ENCODE measurements at regions not wholly inside any gene's neighbourhood (a gene's known extent, or its start where the extent isn't known, plus 50 kb on each side); places are given as distances from the start of the nearest gene placed in this dataset.

DNA sequence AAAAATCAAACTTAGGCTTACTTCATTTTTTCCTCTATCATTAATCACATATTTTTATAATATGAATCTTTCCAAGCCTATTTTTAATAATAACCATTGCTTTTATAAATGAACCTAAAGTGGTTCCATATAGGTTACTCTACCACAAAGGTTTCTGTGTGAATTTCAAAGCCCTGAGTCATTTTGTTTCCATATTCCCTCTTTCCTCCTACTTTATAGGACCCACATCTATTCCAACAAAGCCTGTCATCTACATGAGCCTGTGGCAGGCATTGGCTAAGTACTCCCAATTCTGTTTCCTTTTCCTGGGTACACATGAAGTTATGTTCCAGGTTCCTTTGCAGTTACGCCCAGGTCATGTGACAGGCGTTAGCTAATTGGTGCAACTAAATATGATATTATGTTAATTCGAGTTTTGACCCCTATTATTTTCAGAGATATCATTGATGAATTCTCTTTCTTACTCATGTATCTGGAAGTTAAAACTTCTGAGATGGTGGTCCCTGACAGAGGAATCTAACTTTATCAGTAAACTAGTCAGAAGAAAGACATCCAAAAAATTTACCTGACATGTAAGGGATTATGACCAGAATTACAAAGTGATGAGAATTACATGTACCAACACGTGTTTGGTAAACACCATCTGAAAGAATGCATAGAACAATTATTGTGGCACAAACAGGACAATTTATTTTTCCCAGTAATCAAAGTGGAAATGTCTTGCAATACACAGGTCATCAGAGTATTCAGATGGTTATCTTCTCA lies 1264.0 kb upstream of the CNTN5 start:
- 7% methylated on average over 4 of the region's 4 CpGs for WGBS (ENCODE audit: insufficient coverage, low coverage, missing lambda C conversion rate)
- ATAC-seq, result no peak
- Histone ChIP-seq H3K27ac (ENCODE audit: extremely low read depth, low read depth, low read length) (no peak overlapping the region), H3K9me3 (replicated peaks; ENCODE audit: control insufficient read depth, insufficient read depth, low read depth, low read length) (no peaks in the 10 kb centered on the region; the same call in 1 of the 2 replicates), H3K4me2 (ENCODE audit: insufficient read depth, low read length) (no peak overlapping the region), H3K9me1 (ENCODE audit: control insufficient read depth, insufficient read depth, low read length) (no peaks in the 10 kb centered on the region), H4K20me1 (replicated peaks; ENCODE audit: control insufficient read depth, insufficient read depth, low read length) (no peaks in the 10 kb centered on the region), H3K27me3 (ENCODE audit: control insufficient read depth in 2 of 2, insufficient read depth in 2 of 2, low read length in 2 of 2) (no peaks in the 10 kb centered on the region), H3K4me3 (no peak overlapping the region), H3K9ac (ENCODE audit: insufficient read depth in 1 of 2, low read depth in 2 of 2, low read length in 2 of 2) (no peak overlapping the region), H3K79me2 (ENCODE audit: control insufficient read depth, insufficient read depth, low read length) (no peaks in the 10 kb centered on the region), H3K36me3 (ENCODE audit: control insufficient read depth, insufficient read depth, low read length) (no peaks in the 10 kb centered on the region), H2AFZ (ENCODE audit: low read depth, low read length) (no peak overlapping the region), H3K4me1 (replicated peaks in 1 of 2; ENCODE audit: control insufficient read depth in 2 of 2, insufficient read depth in 2 of 2, low read length in 2 of 2) (no peaks in the 10 kb centered on the region)
- ChIA-PET CTCF (ENCODE audit: low intra/inter-chr PET ratio) (no interaction called here), POLR2A (interaction anchor here (0.6 kb wide), 1 partner anchor 41 kb away, joined by 3 read pairs; no protein-coding TSS in a partner anchor)
- BruUV-seq (replicated peaks), result no TSS peak
- TF ChIP-seq MED1 (CRISPR knock-in tag; IDR thresholded peaks at IDR 0.05; ENCODE audit: borderline replicate concordance), result no peak
- no peak for TF ChIP-seq ZNF507 (tag; conservative IDR thresholded peaks at IDR 0.05)
- no peak for TF ChIP-seq MYBL2 (IDR thresholded peaks at IDR 0.05; ENCODE audit: low read depth)
- no peak for TF ChIP-seq MYBL2 (CRISPR knock-in tag; IDR thresholded peaks at IDR 0.05; ENCODE audit: borderline replicate concordance)
- TF ChIP-seq, protein P1, sequence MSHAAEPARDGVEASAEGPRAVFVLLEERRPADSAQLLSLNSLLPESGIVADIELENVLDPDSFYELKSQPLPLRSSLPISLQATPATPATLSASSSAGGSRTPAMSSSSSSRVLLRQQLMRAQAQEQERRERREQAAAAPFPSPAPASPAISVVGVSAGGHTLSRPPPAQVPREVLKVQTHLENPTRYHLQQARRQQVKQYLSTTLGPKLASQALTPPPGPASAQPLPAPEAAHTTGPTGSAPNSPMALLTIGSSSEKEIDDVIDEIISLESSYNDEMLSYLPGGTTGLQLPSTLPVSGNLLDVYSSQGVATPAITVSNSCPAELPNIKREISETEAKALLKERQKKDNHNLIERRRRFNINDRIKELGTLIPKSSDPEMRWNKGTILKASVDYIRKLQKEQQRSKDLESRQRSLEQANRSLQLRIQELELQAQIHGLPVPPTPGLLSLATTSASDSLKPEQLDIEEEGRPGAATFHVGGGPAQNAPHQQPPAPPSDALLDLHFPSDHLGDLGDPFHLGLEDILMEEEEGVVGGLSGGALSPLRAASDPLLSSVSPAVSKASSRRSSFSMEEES (CRISPR knock-in tag; IDR thresholded peaks at IDR 0.05), result peak; percentile 17; the same call in 1 of the 2 replicates
- TF ChIP-seq RB1 (IDR thresholded peaks at IDR 0.05; ENCODE audit: low read depth), result no peak
- no peak for TF ChIP-seq U2AF1 (optimal IDR thresholded peaks at IDR 0.05; ENCODE audit: low read depth, low read length)
- no peak for TF ChIP-seq MCM5 (IDR thresholded peaks at IDR 0.05; ENCODE audit: low read depth)
- no peak for DNase-seq (ENCODE audit: extremely low read depth in 1 of 4, low spot score in 3 of 4)
- FAIRE-seq, result no peak
- in situ Hi-C loops (cut with MboI), result no loop called here
- intact Hi-C loops (cut with micrococcal nuclease), result no loop called here

Data from K562 (cell line).